PC-9 (cell line): ENCODE measurements at regions not wholly inside any gene's neighbourhood (a gene's known extent, or its start where the extent isn't known, plus 50 kb on each side); places are given as distances from the start of the nearest gene placed in this dataset.

Experiments
- BruUV-seq: library from RNA; stranded (reverse); fragments of 400-500 nt; replicated peaks from 2 replicates; lab custom pipeline; 2021; lab: Mats Ljungman, UMichigan
- CTCF ChIA-PET: fragments of 300-600 bp; sonication (Branson Sonifier 250); formaldehyde crosslinking; loops from one replicate; lab custom pipeline; 2022; ENCODE audit warnings: antibody characterized with exemption; lab: Charles Lee
- POLR2A ChIA-PET: fragments of 300-600 bp; sonication (Branson Sonifier 250); formaldehyde crosslinking; loops from one replicate; lab custom pipeline; 2022; ENCODE audit warnings: antibody characterized with exemption; ENCODE audit not compliant: unreplicated experiment; lab: Charles Lee
- DNase-seq, 2 experiments: peaks; one replicate each; pipeline versions ENCODE4 v3.0.0 to v3.0.0-alpha.2; 2015 to 2022; ENCODE audit warnings: mixed read lengths in 1 of 2
- H2AFZ ChIP-seq: fragments of 200-600 bp; sonication (generic); 2 replicates; pipeline ENCODE4 v1.8.1; 2017; ENCODE audit warnings: antibody characterized with exemption
- H3F3A ChIP-seq: fragments of 200-600 bp; sonication (generic); 2 replicates; pipeline ENCODE4 v1.8.1; 2017; ENCODE audit warnings: antibody characterized with exemption, mild to moderate bottlenecking, low read depth; ENCODE audit not compliant: insufficient read depth
- H3K27ac ChIP-seq: fragments of 200-600 bp; sonication (generic); 2 replicates; pipeline ENCODE4 v1.6.1; 2016; ENCODE audit warnings: mixed run types
- H3K27me3 ChIP-seq: fragments of 200-600 bp; sonication (generic); 2 replicates; pipeline ENCODE4 v1.6.1; 2016; ENCODE audit warnings: low read depth, mixed run types; ENCODE audit not compliant: insufficient read depth
- H3K36me3 ChIP-seq: fragments of 200-600 bp; sonication (generic); 2 replicates; pipeline ENCODE4 v1.6.1; 2016; ENCODE audit warnings: low read depth, mixed run types
- H3K4me1 ChIP-seq: fragments of 200-600 bp; sonication (generic); replicated peaks from 2 replicates; pipeline ENCODE4 v1.6.1; 2016; ENCODE audit warnings: mixed run types; ENCODE audit not compliant: insufficient read depth
- H3K4me2 ChIP-seq: fragments of 200-600 bp; sonication (generic); 2 replicates; pipeline ENCODE4 v1.6.1; 2017; ENCODE audit warnings: mixed run types
- H3K4me3 ChIP-seq: fragments of 200-600 bp; sonication (generic); 2 replicates; pipeline ENCODE4 v1.6.1; 2016; ENCODE audit warnings: mixed run types
- H3K79me2 ChIP-seq: fragments of 200-600 bp; sonication (generic); 2 replicates; pipeline ENCODE4 v1.6.1; 2017; ENCODE audit warnings: low read depth, mixed run types
- H3K9me2 ChIP-seq: fragments of 200-600 bp; sonication (generic); 2 replicates; pipeline ENCODE4 v1.8.1; 2017; ENCODE audit warnings: mild to moderate bottlenecking; ENCODE audit not compliant: insufficient read depth
- H3K9me3 ChIP-seq: fragments of 200-600 bp; sonication (generic); 2 replicates; pipeline ENCODE4 v1.8.1; 2016; ENCODE audit warnings: low read depth; ENCODE audit not compliant: insufficient read depth
- H4K20me1 ChIP-seq: fragments of 200-600 bp; sonication (generic); 2 replicates; pipeline ENCODE4 v1.8.1; 2017; ENCODE audit not compliant: insufficient read depth
- EZH2 ChIP-seq: fragments of 200-600 bp; sonication (generic); IDR thresholded peaks from 2 replicates; pipeline ENCODE4 v1.8.0; 2017; ENCODE audit warnings: antibody characterized with exemption, low read depth
- intact Hi-C: fragments of 100-400 bp; cut with micrococcal nuclease; formaldehyde crosslinking; loops from one replicate; pipeline ENCODE4 v1.10.0; 2022; ENCODE audit not compliant: unreplicated experiment
- TF ChIP-seq, protein P1 (sequence below): fragments of 200-600 bp; sonication (generic); conservative IDR thresholded peaks from 2 replicates; pipeline ENCODE4 v1.6.1; 2017; ENCODE audit warnings: mixed run types, antibody characterized with exemption, mild to moderate bottlenecking, moderate library complexity

DNA sequence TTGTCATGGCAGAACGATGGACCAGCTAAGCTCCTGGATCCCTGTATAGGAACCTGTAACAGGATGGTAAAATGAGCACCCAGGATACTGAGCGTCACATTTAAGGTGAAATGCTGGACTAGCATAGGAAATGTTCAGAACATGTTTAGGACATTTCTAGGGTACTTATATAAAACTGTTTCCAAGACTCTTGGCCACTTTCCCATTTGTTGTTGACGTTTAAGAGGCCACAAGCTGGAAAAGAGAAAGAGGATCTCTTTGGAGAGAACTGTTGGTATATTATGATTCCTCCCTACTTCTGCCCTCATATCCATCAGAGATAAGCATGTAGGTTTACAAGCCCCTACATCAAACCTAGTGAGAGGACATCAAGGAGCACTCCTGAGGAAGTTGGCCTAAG is 57.5 kb downstream of the SCN11A start:
- Histone ChIP-seq H4K20me1 (no peaks in the 10 kb centered on the region), H3K9me2 (peaks cover 3% of the 10 kb centered on the region; the same call in 1 of the 2 replicates), H3K4me3 (no peak overlapping the region), H3K27ac (no peak overlapping the region), H3K4me1 (no peaks in the 10 kb centered on the region), H3K27me3 (peaks cover 52% of the 10 kb centered on the region), H3K9me3 (no peaks in the 10 kb centered on the region), H3F3A (no peaks in the 10 kb centered on the region), H3K79me2 (no peaks in the 10 kb centered on the region), H3K4me2 (no peak overlapping the region), H3K36me3 (no peaks in the 10 kb centered on the region), H2AFZ (no peak overlapping the region)
- CTCF ChIA-PET, result no interaction called here
- POLR2A ChIA-PET, result no interaction called here
- no peak for DNase-seq
- no peak for TF ChIP-seq EZH2
- TF ChIP-seq, protein P1, sequence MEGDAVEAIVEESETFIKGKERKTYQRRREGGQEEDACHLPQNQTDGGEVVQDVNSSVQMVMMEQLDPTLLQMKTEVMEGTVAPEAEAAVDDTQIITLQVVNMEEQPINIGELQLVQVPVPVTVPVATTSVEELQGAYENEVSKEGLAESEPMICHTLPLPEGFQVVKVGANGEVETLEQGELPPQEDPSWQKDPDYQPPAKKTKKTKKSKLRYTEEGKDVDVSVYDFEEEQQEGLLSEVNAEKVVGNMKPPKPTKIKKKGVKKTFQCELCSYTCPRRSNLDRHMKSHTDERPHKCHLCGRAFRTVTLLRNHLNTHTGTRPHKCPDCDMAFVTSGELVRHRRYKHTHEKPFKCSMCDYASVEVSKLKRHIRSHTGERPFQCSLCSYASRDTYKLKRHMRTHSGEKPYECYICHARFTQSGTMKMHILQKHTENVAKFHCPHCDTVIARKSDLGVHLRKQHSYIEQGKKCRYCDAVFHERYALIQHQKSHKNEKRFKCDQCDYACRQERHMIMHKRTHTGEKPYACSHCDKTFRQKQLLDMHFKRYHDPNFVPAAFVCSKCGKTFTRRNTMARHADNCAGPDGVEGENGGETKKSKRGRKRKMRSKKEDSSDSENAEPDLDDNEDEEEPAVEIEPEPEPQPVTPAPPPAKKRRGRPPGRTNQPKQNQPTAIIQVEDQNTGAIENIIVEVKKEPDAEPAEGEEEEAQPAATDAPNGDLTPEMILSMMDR, result no peak
- intact Hi-C loops, result no loop called here
- BruUV-seq, result no TSS peak

DNA sequence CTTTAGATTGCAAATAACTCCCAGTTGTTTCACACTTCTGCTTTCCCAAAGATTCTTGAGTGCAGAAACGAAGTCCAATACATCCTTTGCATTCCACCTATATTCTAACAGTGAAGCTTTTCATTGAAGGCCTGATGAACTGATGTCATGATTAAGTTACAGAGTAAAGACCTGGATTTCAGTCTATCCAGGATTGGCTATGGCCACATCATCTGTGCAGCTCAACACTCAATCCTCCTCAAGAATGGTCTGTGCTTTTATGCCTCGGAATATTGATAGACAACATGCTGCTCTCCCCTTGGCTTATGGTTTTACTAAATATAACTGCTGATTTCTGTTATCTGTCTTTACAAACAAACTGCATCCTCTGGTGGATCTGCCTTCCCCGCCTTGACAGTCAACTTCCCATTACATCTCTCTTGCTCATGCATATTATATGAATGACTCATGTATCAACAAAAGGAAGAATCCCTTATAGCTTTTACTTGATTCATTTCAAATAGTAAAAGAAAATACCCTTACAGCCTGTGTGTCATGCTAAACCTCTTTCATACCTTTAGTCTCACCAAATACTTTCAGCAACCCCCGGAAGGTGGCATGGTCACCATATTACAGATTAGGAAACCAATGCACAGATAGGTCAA is 59.5 kb downstream of the SCN11A start:
- H3K27me3 ChIP-seq, result peaks cover 72% of the 10 kb centered on the region
- H3K4me1 ChIP-seq, result no peaks in the 10 kb centered on the region
- H3K4me2 ChIP-seq, result no peak overlapping the region
- H3K79me2 ChIP-seq, result no peaks in the 10 kb centered on the region
- ChIA-PET POLR2A (no interaction called here), CTCF (no interaction called here)
- no TSS peak for BruUV-seq
- H4K20me1 ChIP-seq, result no peaks in the 10 kb centered on the region
- no peaks in the 10 kb centered on the region for H3K9me3 ChIP-seq
- H3K4me3 ChIP-seq, result no peak overlapping the region
- H2AFZ ChIP-seq, result no peak overlapping the region
- H3K36me3 ChIP-seq, result no peaks in the 10 kb centered on the region
- no peak for DNase-seq
- TF ChIP-seq, protein P1, result no peak
- H3K27ac ChIP-seq, result no peak overlapping the region
- H3K9me2 ChIP-seq, result peaks cover 3% of the 10 kb centered on the region; the same call in 1 of the 2 replicates
- H3F3A ChIP-seq, result no peaks in the 10 kb centered on the region
- intact Hi-C loops, result no loop called here

DNA sequence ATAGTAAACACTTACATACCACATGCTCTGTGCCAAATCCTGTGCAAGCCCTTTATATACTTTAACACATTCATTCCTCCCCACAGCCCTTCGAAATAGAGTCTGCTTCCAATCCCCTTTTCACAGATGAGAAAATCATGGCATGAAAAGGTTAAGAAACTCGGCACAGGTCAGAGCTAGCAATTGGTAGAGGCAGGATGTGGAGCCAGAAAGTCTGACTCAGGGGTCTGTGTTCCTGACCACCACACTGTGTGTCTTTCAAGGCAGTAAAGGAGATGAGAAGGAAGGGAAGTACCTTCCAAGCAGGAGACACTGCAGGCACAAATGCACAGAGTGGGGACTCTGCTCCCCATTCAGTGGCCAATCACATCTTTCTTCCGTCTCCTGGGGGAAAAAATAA is 61.1 kb downstream of the SCN11A start:
- Histone ChIP-seq H2AFZ (no peak overlapping the region), H3K27ac (no peak overlapping the region), H3K4me3 (no peak overlapping the region), H3K79me2 (no peaks in the 10 kb centered on the region), H3K9me2 (peaks cover 3% of the 10 kb centered on the region; the same call in 1 of the 2 replicates), H3K4me1 (no peaks in the 10 kb centered on the region), H3K27me3 (peaks cover 74% of the 10 kb centered on the region), H3K9me3 (no peaks in the 10 kb centered on the region), H3K36me3 (no peaks in the 10 kb centered on the region), H4K20me1 (no peaks in the 10 kb centered on the region), H3K4me2 (no peak overlapping the region), H3F3A (no peaks in the 10 kb centered on the region)
- POLR2A ChIA-PET, result no interaction called here
- intact Hi-C loops, result no loop called here
- DNase-seq, result no peak
- CTCF ChIA-PET, result no interaction called here
- no TSS peak for BruUV-seq
- TF ChIP-seq, protein P1, result no peak
- no peak for TF ChIP-seq EZH2
